ENCODE measurements at regions not wholly inside any gene's neighbourhood (a gene's known extent, or its start where the extent isn't known, plus 50 kb on each side); places are given as distances from the start of the nearest gene placed in this dataset.
A peak's percentile ranks its signal among the peaks of the same experiment; 100 is the strongest.
"Not testable (repeated sequence)": the region's sequence is repeated elsewhere in the genome, so short reads cannot be mapped to it uniquely, and the experiment has no call there.

GRCh38 chr20:24418731-24419130 is 50.7 kb upstream of the SYNDIG1 start:
- no peak for DNase-seq (ENCODE audit: low read depth in 1 of 2, low spot score in 1 of 2)

GRCh38 chr20:24417485-24417884 is 51.9 kb upstream of the SYNDIG1 start:
- no peak for DNase-seq (ENCODE audit: low read depth in 1 of 2, low spot score in 1 of 2)

GRCh38 chr20:24415444-24415843 is 54.0 kb upstream of the SYNDIG1 start:
- not testable (repeated sequence) for DNase-seq (ENCODE audit: low read depth in 1 of 2, low spot score in 1 of 2)

- no peak for DNase-seq (ENCODE audit: low read depth in 1 of 2, low spot score in 1 of 2)
Observed at GRCh38 chr20:24411834-24412216, 57.6 kb upstream of the SYNDIG1 start.

GRCh38 chr20:24411003-24411833 is 58.2 kb upstream of the SYNDIG1 start:
- no peak for DNase-seq (ENCODE audit: low read depth in 1 of 2, low spot score in 1 of 2)

GRCh38 chr20:24407151-24407550 is 62.3 kb upstream of the SYNDIG1 start:
- no peak for DNase-seq (ENCODE audit: low read depth in 1 of 2, low spot score in 1 of 2)

- no peak for DNase-seq (ENCODE audit: low read depth in 1 of 2, low spot score in 1 of 2)
Observed at GRCh38 chr20:24406750-24407149, 62.7 kb upstream of the SYNDIG1 start.

- DNase-seq (ENCODE audit: low read depth in 1 of 2, low spot score in 1 of 2): no peak
Observed at GRCh38 chr20:24406251-24406650, 63.2 kb upstream of the SYNDIG1 start.

- DNase-seq (ENCODE audit: low read depth in 1 of 2, low spot score in 1 of 2): no peak
Observed at GRCh38 chr20:24405810-24406209, 63.6 kb upstream of the SYNDIG1 start.

GRCh38 chr20:24403406-24403805 is 66.0 kb upstream of the SYNDIG1 start:
- DNase-seq (ENCODE audit: low read depth in 1 of 2, low spot score in 1 of 2): no peak

- DNase-seq (ENCODE audit: low read depth in 1 of 2, low spot score in 1 of 2): no peak
Observed at GRCh38 chr20:24402188-24402587, 67.2 kb upstream of the SYNDIG1 start.

GRCh38 chr20:24395151-24395550 is 74.3 kb upstream of the SYNDIG1 start:
- DNase-seq (ENCODE audit: low read depth in 1 of 2, low spot score in 1 of 2): no peak

GRCh38 chr20:24393903-24394302 is 75.5 kb upstream of the SYNDIG1 start:
- no peak for DNase-seq (ENCODE audit: low read depth in 1 of 2, low spot score in 1 of 2)

- DNase-seq (ENCODE audit: low read depth in 1 of 2, low spot score in 1 of 2): no peak
Observed at GRCh38 chr20:24392612-24393011, 76.8 kb upstream of the SYNDIG1 start.

- DNase-seq (ENCODE audit: low read depth in 1 of 2, low spot score in 1 of 2): peak in 1 of 2 donors; percentile 2
Observed at GRCh38 chr20:24389686-24390085, 79.7 kb upstream of the SYNDIG1 start.

GRCh38 chr20:24388828-24389380 is 80.5 kb upstream of the SYNDIG1 start:
- no peak for DNase-seq (ENCODE audit: low read depth in 1 of 2, low spot score in 1 of 2)

GRCh38 chr20:24385547-24385946 is 83.9 kb upstream of the SYNDIG1 start:
- no peak for DNase-seq (ENCODE audit: low read depth in 1 of 2, low spot score in 1 of 2)

GRCh38 chr20:24384865-24385264 is 84.6 kb upstream of the SYNDIG1 start:
- DNase-seq (ENCODE audit: low read depth in 1 of 2, low spot score in 1 of 2): no peak

- DNase-seq (ENCODE audit: low read depth in 1 of 2, low spot score in 1 of 2): no peak
Observed at GRCh38 chr20:24382743-24383142, 86.7 kb upstream of the SYNDIG1 start.

GRCh38 chr20:24382331-24382730 is 87.1 kb upstream of the SYNDIG1 start:
- no peak for DNase-seq (ENCODE audit: low read depth in 1 of 2, low spot score in 1 of 2)

- DNase-seq (ENCODE audit: low read depth in 1 of 2, low spot score in 1 of 2): no peak
Observed at GRCh38 chr20:24381886-24382285, 87.5 kb upstream of the SYNDIG1 start.

- DNase-seq (ENCODE audit: low read depth in 1 of 2, low spot score in 1 of 2): no peak
Observed at GRCh38 chr20:24379484-24379927, 89.9 kb upstream of the SYNDIG1 start.

Measured in activated CD4-positive, alpha-beta T cell treated with anti-CD3 and anti-CD28 coated beads, Interleukin-2, amount 50 U/mL, for 24 hours (primary cell).